ENCODE measurements at regions not wholly inside any gene's neighbourhood (a gene's known extent, or its start where the extent isn't known, plus 50 kb on each side); places are given as distances from the start of the nearest gene placed in this dataset.

DNA sequence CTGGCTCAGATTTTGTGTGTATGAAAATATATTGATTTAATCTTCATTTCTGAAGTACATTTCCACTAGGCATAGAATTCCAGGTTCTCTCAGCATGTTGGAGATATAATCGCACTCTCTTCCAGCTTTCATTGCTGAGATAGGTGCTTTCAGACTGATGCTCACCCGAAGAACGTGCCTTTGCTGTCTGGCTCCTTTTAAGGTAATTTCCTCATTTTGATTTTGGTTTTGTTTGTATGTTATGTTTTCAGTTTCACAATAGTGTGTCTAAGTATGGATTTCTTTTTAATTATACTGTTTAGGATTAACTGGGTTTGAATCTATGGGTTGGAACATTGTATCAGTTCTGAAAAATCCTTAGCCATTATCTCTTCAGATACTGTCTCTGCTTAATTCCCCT is 132.0 kb upstream of the NFIB start:
- TF ChIP-seq, protein P1, sequence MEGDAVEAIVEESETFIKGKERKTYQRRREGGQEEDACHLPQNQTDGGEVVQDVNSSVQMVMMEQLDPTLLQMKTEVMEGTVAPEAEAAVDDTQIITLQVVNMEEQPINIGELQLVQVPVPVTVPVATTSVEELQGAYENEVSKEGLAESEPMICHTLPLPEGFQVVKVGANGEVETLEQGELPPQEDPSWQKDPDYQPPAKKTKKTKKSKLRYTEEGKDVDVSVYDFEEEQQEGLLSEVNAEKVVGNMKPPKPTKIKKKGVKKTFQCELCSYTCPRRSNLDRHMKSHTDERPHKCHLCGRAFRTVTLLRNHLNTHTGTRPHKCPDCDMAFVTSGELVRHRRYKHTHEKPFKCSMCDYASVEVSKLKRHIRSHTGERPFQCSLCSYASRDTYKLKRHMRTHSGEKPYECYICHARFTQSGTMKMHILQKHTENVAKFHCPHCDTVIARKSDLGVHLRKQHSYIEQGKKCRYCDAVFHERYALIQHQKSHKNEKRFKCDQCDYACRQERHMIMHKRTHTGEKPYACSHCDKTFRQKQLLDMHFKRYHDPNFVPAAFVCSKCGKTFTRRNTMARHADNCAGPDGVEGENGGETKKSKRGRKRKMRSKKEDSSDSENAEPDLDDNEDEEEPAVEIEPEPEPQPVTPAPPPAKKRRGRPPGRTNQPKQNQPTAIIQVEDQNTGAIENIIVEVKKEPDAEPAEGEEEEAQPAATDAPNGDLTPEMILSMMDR (IDR thresholded peaks at IDR 0.05) = no peak
- no peak for TF ChIP-seq POLR2AphosphoS5 (IDR thresholded peaks at IDR 0.05)
- TF ChIP-seq POLR2A (IDR thresholded peaks at IDR 0.05) = no peak
